A673 (cell line): ENCODE measurements at regions not wholly inside any gene's neighbourhood (a gene's known extent, or its start where the extent isn't known, plus 50 kb on each side); places are given as distances from the start of the nearest gene placed in this dataset.

Experiments used
- EZH2 ChIP-seq: fragments of 200-600 bp; sonication (generic); IDR thresholded peaks from 2 replicates; pipeline ENCODE4 v1.6.1; 2017; ENCODE audit warnings: borderline replicate concordance, low read depth, mild to moderate bottlenecking, mixed read lengths, antibody characterized with exemption, low read length; ENCODE audit not compliant: poor library complexity, severe bottlenecking
- TF ChIP-seq, protein P1 (sequence below): fragments of 300-800, 200-600 bp; sonication (generic); conservative IDR thresholded peaks from 2 replicates; pipeline ENCODE4 v1.5.1; 2017; ENCODE audit warnings: low read depth, mild to moderate bottlenecking, antibody characterized with exemption, low read length, moderate library complexity, mixed read lengths

DNA sequence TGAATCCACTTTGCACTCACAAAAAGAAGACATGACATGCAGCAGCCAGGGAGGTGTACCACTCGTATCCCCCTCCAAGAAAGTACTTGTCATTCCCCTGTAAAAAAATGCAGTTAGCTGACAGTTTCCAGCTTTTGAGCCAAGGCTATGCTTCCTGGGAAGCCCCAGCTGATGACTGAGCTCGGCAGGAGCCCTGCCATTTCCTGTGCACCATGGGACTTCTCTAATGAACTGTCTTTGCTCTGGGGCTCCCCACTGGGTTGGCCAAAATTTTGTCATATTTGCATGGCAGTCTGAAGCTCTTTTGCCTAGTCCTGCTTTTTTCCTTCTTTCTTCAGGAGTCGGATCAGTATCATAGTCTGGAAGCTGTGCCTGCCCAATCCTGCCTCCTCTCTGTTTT lies 104.5 kb upstream of the MAOA start:
- TF ChIP-seq, protein P1, sequence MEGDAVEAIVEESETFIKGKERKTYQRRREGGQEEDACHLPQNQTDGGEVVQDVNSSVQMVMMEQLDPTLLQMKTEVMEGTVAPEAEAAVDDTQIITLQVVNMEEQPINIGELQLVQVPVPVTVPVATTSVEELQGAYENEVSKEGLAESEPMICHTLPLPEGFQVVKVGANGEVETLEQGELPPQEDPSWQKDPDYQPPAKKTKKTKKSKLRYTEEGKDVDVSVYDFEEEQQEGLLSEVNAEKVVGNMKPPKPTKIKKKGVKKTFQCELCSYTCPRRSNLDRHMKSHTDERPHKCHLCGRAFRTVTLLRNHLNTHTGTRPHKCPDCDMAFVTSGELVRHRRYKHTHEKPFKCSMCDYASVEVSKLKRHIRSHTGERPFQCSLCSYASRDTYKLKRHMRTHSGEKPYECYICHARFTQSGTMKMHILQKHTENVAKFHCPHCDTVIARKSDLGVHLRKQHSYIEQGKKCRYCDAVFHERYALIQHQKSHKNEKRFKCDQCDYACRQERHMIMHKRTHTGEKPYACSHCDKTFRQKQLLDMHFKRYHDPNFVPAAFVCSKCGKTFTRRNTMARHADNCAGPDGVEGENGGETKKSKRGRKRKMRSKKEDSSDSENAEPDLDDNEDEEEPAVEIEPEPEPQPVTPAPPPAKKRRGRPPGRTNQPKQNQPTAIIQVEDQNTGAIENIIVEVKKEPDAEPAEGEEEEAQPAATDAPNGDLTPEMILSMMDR: no peak
- TF ChIP-seq EZH2: no peak
